Occipital lobe (tissue), 1 donor: ENCODE measurements at regions not wholly inside any gene's neighbourhood (a gene's known extent, or its start where the extent isn't known, plus 50 kb on each side); places are given as distances from the start of the nearest gene placed in this dataset.

Experiments
- DNase-seq: peaks from one replicate; lab custom pipeline; 2025; lab: John Stamatoyannopoulos, UW

DNA sequence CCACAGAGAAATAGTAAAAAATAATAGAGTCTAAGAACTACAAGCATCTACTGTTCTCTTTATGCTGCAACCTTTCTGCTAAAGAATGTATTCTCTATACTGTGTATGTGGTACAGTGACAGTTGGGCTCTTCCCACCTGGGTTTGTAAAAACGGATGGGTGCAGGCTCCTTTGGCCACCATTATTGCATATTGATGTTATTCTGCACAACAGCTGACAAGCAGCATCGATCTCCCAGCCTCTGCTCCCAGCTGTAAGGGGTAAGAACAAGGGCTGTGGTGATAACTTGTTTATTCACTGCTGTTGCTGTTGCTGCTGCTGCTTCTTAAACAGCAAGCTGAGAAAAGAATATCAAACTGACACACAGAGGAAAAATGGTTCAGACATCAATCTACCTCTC is 56.1 kb downstream of the KCNRG start:
- DNase-seq: no peak

DNA sequence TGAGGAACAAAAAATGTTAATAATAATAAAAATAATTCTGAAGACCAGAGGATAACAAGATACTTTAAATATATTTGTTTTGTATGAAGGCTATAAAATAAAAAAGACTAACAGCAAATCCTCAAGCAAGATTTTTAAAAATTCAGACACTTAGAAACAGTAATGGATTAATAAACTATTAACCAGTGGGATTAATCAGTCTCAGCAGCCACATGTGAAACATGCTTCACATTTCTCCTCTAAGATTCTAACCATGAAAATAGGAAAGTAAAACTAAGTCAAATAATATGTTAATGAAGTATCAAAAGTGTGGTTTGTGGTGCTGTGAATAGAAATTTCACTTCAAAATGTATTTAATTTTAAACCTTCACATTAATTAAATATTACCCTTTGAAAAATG is 57.4 kb downstream of the KCNRG start:
- DNase-seq: no peak

DNA sequence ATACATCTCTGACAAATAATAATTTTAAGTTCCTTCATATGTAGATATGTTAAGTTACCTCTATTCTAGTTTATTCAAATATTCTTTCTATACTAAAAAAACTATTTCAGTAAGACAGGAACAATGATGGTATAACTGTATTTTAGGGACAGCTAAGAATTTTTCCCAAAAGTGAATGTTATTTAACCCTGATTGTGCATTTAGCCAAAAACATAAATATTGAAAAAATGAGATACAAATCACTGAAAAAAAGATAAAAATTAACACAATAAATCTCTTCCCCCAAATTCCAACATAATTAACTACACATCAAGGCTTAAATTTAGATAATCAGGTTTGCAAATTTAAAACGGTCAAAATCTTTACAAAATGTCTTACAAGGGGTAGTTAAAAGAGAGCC is 58.1 kb downstream of the KCNRG start:
- DNase-seq: no peak

DNA sequence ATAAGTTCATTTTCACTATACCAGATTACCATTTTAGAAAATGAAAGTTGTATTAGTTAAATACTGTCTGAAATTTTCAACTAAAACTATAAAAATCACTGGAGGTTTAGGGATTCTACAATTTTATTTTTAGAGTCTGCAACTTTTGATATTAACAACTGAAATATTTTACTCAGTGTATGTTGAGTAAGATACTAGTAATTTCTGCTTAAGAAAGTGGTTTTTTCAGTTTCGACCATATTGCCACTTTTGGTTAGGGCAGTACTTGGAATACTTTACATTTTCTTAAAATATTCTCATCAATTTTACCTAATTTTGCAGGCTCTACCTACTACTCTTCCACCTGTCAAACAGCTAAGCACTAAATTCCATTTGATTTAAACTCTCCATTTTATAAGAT is 59.6 kb downstream of the KCNRG start:
- no peak for DNase-seq

DNA sequence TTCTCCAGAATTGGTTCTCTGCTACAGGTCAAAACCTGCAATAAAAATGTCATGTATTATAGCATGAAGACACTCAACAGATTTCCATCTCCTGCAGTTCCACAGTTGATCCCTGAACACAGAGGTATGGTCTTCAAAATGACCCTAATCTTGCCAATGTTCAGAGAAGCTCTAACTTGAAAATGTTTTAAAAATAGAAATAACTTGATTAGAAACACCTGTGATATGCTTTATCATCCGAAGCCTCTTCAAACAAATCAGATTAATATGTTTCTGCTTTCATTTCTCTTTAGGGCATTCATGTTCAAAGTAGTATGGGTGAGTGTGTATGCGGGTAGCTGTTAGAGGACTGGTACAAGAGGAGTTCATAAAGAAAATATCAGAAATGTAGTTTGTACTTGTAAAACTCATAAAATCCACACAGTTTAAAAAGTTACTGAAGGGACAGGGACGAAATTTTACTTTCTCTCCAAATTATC is 60.4 kb downstream of the KCNRG start:
- DNase-seq: no peak

DNA sequence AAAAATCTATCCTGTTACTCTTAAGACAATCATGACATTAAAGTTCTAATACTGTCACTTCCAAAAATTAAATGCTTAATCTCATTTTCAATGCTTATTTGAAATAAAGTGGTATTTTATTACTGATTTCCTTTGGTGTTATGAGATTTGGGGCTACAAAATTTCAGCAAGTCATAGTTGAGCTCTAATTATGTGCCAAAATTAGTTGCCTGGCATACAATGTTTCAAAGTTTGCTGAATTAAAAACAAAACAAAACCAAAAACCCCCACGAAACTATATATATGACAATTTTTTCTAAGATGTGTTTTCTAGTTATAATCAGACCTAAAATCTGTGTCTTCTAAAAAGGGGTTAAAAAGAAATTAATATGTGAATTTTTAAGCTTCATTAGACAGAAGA is 62.2 kb downstream of the KCNRG start:
- DNase-seq: no peak

DNA sequence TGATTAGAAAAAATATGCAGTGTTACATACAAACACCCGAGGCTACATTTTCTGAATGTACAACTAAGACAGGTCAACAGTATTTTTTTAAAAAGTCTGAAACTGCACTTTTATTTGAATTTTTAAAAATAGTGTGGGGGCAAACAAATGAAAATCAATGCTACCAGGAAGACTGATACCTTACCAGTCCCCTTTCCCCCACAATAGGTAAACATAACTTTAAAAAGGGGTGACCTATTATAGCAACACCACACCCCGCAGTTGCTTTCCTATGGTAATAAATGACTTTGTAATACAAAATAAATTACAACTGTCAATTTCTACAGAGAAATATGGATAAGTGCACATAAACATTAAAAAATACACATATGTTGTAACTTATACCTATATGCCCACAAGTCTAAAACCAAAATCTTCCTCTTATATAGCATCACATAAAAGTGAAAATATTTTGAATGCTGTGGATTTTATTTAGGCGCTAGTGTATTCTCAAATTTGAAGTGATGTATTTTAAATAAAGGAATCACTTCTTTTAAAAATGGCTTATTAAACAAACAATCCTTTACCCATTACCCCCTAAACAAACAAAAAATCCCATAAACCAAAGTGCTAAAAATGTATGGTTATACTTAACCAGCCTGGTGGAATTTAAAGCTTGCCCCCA is 63.1 kb downstream of the KCNRG start:
- DNase-seq: no peak

DNA sequence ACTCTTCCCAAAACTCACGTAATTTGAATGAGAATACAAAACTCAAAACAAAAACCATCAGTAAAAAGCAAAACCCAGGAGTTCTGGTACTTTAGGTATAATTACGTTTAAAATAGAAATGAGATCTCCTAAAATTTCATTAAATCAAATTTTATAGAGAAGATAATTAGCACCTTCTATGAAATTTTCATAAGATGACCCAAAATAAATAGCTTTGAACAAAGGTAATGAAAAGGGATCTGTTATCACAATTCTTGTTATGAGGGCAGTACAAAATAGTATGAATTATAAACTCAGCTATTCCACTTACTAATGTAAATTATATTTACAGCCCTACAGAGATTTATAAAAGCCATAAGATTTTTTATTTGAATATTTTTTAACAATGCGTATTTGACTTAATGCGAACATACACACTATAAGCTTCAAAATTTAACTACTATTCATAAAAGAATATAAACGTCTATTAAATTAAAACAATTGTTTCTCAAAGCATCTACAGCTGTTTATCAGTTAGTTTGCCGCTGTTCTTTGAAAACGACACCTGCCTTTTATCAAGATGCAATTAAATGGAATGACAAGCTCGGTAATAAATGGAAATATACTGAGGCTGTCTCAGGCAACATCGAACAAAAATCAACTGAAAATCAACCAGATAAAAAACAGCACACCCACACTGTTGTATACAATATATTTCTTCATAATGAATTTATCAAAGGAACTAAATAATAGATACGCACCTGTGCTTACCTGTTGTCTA is 63.8 kb downstream of the KCNRG start:
- no peak for DNase-seq

DNA sequence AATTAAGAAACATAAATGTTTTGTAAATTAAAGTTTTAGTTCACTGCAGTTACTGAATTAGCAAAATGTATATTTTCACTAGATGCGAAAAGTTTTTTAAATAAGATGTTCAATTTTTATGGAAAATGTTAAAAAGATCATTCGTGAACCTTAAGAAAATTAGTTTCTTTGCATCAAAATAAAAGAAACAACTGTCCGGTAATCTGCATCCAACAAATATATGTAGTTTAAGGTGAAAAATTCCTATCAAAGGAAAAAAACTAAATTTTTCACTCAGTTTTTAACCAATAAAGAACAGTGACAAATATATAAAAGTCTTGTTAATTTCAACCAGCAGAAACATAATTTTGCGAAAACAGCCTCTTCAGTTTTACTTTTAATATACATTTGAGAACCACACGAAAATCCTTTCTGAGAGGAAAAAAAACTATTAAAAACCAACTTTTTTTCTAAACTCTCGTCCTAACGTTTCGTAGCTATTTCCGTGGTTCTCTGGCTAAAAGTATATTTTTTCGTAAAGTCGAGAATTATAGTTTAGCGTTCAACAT is 64.5 kb downstream of the KCNRG start:
- DNase-seq: no peak

DNA sequence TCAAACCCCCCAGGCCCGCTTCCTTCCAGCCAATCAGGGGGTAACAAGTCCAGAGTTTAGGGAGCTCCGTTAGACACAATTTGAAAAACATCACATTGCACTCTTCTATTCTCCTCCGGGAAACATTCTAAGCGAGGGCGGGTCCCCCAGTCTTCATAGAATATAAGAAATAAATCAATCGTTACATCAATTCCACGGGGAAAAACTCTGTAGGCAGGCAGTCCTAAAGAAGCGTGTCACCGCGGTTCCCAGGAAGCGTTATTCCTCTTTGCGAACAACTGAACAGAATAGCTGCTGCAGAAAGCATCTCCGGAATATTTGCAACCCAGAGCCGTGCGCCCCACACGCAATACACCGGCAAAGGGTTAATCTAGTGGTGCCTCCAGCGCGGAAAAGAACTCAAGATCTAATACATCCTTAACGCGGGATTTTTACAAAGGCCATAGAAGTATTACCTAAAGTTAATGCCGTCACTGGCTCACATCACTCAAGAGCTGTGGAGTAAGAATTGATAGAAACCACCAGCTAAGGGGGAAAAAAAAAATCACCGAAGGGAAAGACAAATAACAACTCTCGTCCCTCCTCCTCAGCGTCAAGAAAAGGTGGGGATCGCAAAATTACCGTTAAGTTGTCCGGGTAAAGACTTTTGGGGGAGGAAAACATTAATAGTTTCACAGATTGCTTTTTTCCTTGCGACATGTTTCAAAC is 65.1 kb downstream of the KCNRG start:
- DNase-seq: no peak

DNA sequence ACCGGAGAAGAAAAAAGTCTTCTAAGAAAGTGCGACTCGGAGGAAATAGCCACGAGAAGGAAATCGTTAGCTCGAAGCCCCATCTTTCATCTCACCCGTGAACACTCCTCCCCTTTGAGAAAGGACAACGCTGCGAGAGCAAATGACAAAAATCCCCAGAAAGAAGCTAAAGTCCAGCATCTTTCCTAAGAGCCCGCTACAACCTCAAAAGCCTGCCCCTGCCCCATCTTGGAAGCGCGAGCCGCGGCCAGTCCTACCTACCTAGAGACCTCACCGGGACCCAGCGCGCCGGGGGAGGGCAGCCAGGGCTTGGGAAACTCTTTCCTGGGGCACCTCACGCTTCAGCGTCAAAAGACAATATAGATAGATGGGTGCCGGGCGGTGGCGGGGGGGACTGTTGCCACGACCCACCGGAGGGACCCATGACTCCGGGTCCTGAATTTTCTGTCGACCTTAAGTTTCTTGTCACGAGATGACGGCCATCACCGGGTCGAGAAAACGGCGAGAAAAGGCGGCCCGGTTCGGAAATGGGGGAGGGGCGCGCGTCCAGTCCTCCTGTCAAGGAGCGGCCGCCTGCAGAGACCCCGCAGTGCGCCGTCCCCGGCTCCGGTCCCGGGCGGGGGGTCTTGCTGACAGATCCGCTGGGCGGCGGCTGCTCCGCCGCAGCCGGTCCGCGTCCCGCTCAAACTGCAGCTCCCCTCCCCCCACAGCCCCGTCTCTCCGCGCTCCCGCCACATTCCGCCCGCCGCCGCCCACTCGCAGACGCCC is 65.9 kb downstream of the KCNRG start:
- no peak for DNase-seq

DNA sequence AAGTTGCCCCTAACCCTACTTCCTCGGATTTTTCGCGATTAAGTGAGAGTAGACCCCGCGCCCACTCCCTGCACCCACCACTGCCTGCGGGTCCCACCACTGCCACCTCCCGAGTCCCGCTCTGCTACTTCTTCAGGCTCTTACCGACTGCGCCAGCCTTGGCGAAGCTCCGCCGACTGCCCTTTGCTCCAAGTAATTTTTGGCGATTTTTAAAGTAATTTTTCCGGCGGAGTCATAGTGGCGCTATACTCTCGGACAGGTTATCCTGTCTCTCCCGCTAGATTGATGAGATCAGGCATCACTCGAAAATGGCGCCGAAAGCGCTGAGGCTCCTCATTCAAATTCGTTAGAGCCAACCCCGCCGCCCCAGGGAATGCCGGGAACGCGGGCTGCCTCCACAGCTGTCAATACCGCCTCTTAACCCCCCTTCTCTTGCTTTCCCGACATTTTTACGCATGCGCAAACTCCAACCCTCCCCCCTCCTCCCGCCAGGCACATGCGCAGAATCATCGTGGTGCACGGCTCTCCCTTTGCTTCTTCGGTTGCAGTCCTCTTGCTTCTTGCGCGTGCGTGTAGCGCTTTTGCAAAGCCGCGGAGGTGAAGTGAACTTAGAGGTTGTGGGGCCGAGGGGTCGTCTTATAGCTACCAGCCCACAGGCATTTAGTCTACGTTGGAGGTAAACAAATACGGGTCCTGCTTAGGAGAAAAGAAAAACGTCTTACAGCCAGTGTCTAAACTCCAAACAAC is 66.6 kb downstream of the KCNRG start:
- DNase-seq: peak; percentile 96

DNA sequence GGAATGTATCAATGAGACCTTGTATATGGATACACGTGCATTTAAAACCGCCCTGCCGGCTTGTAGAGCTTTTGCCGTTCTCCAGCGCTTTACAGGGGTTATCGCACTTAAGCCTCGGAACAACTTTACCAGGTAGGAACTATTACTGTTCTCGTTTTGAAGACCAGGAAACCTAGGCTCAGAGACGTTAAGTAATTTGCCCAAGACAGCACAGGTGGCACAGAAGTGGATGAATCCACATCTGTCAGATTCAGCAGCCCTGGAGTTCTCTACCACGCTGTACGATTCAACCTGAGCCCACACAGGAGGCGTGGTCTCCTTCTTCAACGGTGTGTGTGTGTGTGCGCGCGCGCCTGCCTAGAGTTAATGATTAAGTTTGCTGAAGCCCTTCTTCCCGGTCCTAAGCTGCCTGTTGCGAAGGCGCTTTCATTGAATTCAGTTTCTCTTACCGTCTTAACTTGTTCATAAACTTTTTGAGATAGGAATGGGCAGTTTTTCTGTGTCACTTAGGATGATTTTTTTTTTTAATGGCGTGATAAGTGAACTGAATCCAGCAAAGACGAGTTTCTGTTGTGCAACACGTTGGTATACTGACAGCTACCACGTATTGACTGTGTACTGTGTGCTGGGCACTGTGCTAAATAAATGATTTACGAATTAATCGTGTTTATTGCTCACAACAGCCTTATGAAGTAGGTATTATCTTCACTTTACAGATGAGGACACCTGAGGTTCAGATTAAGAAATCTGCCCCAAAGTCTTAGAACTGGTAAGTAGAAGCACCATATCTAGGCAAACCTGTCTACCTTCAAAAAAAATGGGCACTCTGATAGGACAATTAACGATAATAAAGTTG is 67.4 kb downstream of the KCNRG start:
- peak; percentile 12 for DNase-seq

DNA sequence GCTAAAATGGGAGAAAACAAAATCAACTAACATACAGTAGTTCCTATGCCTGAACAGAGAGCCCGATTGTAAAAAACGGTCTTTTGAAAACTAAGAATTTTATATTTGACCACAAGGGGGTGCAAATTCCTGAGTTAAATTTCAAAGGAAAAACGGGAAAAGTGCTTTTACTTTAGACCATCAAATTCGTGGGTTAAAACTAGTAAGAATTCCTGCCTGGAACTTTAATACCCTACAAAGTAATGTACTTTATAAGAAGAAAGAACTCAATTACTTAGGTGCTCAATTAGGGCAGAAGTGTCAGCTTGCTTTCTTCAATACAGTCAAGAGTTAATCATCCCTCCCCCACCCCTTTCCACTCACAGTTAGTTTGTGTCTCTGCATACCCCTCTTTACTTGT is 69.8 kb downstream of the KCNRG start:
- DNase-seq: no peak

DNA sequence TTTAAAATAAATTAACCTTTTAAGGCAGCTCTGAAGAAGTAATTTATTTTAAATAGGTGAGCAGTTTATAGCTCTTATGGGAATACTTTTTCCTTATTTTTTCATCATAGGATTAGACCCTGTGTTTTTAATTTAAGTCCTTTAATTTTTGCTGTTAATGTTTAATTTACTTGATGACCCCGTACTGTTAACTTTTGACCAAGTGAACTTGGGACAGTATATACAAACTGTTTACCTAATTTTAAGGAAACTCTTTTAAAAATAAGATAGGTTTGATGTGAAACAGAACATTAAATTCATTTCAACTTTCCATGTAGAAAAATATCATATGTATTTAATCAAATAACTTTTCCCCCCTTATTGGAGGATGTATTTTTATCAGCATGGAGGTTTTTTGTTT is 74.4 kb downstream of the KCNRG start:
- DNase-seq: no peak

DNA sequence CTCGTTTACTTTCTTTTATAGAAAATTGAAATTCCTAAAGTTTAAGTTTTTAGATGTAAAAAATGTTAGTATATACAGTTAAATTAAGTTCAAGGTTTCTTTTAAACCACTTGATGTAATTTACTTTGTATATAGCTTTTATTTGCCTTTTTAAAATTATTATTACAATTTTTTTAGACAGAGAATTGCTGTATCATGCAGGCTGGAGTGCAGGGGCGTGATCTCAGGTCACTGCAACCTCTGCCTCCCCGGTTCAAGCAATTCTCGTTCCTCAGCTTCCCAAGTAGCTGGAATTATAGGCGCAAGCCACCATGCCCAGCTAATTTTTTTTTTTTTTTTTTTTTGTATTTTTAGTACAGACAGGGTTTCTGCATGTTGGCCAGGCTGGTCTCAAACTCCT is 75.0 kb downstream of the KCNRG start:
- no peak for DNase-seq

DNA sequence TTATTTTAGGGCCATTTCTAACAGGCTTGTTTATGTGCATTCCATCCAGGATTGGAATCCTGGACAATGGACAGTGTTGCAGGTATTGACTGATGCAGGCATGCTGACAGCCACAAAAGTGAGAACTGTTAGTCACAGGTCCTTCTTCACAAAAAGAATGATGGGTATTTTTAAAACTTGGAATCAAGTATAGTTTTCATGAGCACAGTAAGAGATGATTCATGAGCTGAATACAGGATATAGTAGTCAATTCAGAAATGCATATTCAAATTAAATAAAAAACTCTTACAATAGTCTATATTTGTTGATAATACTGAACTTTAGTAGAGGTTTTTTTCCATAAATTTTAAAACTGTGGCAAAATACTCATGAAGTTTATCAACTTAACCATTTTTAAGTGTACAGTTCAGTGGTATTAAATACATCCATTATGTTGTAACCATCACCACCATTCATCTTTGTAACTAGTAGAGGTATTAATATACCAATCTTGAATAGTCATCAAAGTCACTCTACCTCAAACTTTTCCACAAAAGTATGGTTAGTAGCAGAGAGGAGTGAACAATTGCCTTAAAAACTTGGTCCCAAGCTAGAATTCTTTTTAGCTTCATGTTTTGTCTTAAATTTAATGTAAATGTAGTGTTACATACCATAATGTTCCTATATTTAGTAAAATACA is 79.5 kb downstream of the KCNRG start:
- no peak for DNase-seq

DNA sequence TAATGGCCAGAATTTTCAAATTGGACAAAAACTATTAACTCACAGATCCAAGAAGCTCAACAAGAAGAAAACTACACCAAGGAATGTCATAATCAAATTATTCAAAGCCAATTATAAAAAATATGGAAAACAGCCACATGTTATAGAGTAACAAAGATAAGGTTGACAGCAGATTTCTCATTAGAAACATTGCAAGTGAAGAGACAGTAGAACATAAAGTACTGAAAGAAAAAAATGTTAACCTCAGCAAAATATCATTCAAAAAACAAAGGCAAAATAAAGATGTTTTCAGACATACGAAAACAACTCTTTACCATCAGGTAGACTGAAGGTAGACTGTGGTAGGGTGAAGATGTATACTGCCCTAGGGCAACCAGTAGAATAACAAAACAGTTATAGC is 83.4 kb downstream of the KCNRG start:
- DNase-seq: no peak

DNA sequence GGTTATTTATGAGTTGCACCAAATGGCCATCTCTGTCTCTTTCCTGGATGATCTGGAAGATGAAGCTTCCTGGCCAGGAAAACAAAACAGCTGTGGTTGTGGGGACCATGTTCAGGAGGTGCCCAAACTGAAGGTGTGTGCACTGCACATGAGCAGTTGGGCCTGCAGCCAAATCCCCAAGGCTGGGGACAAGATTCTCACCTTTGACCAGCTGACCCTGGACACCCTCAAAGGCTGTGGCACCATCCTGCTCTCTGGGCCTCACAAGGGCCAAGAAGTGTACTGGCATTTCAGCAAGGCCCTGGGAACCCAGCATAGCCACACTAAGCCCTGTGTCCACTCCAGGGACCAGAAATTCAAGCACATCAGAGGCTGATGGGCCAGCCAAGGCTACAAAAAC is 84.2 kb downstream of the KCNRG start:
- DNase-seq: no peak
